ENCODE measurements at regions not wholly inside any gene's neighbourhood (a gene's known extent, or its start where the extent isn't known, plus 50 kb on each side); places are given as distances from the start of the nearest gene placed in this dataset.

DNA sequence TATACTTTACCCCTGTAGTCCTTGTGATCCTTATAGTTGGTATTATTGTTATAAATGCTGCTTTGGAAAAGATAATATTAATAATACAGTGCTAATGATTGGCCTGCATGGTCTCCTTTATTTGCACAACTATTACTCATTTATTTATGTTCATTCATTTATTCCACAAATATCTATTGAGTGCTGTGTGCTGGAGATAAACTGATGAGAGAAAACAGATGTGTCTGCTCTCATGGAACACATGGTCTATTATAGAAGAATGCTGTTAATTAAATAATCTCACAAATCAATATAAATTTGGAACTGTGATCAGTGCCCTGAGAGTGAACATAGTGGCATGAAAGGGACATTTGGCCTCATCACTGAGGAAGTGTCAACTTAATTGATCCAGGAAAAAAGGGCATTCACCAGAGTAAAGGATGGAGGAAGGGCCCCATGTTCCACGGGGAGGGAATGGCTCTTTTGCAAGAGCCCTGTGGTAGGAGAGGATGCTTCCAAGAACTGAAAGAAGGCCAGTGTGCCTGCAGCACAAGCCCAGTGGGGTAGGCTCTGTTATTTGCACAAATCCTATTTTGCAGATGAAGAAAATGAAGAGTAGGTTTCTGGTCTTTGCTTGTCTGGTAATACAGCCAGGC lies 91.5 kb upstream of the STK39 start:
- DNase-seq (ENCODE audit: low spot score) = no peak

- DNase-seq (ENCODE audit: low spot score) = no peak
These were observed 93.5 kb upstream of the STK39 start for GRCh38 chr2:168340931-168341330.

- no peak for DNase-seq (ENCODE audit: low spot score)
These were observed 96.2 kb upstream of the STK39 start for GRCh38 chr2:168343586-168343985.

- DNase-seq (ENCODE audit: low spot score) = no peak
These were observed 97.3 kb upstream of the STK39 start for GRCh38 chr2:168344706-168345105.

GRCh38 chr2:168345601-168346000 lies 98.2 kb upstream of the STK39 start:
- DNase-seq (ENCODE audit: low spot score) = no peak

DNA sequence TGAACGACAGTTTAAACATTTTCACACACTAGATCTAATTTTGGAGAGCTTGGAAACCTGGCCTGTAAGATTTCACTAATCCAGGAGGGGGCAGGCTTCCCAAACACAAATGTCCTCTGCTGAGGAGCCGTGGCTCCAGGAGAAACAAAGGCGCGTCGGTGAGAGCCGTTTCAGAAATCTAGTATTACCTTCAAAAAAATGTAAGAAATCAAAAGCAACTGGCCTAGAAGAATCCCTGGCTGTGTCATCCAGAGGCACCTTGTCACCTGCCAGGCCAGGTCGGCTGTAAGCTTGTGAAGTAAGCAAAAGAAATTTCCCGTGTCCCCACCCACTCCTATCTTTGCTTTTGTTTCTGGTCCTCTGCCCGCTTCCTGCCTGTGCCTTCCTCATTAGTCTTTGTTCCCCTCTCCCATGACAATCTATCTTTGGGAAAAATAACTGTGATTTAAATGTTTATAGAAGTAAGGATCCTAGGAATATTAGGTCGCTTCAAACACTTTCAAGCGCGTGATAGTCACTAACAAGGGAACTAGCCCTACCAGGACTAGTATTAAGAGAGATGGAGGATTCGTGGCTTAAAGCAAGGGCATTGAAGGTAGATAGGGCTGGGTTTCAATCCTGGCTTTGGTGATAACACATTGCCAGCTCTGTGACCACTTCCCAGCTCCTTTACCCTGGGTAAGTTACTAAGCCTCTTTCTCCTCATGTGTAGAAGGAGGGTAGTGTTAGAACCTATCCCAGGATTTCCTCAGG lies 99.5 kb upstream of the STK39 start:
- DNase-seq (ENCODE audit: low spot score) = peak; percentile 71

- DNase-seq (ENCODE audit: low spot score) = no peak
These were observed 100.7 kb upstream of the STK39 start for GRCh38 chr2:168348076-168348475.

DNA sequence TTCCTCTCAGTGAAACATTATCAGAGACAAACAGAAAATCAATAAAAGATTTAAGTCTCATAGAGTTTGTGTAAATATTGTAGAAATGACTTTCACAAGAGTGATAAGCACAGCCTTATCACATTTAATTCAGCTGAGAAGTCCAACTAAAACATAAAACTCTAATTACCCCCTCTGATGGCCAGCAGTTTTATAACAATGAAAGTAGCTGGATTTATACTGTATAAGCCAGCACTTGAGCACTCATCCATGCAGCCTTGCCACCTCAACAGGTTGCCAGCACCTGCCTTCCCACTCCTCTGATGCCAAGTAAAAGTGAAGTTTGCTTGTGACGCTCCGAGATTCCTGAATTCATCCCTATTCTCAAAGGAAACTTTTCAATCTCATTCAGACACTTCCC lies 103.0 kb upstream of the STK39 start:
- DNase-seq (ENCODE audit: low spot score) = no peak

DNA sequence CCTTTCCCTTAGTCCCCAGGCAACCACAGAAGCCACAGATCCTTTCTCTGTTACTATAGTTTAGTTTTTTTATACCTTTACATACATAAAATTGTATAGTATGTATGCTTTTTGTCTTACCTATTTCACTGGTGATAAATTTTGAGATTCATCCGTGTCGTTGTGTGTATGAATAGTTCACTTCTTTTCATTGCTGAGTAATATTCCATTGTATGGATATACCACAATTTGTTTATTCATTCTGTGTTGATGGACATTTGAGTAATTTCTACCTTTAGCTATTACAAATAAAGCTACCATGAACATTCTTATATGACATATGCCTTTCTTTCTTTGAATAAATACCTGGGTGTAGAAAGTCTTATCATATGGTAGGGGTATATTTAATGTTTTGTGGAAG lies 102.8 kb upstream of the CERS6 start:
- DNase-seq (ENCODE audit: low spot score) = no peak

GRCh38 chr2:168354499-168354898 lies 101.6 kb upstream of the CERS6 start:
- DNase-seq (ENCODE audit: low spot score) = no peak

GRCh38 chr2:168355121-168355520 lies 101.0 kb upstream of the CERS6 start:
- no peak for DNase-seq (ENCODE audit: low spot score)

DNA sequence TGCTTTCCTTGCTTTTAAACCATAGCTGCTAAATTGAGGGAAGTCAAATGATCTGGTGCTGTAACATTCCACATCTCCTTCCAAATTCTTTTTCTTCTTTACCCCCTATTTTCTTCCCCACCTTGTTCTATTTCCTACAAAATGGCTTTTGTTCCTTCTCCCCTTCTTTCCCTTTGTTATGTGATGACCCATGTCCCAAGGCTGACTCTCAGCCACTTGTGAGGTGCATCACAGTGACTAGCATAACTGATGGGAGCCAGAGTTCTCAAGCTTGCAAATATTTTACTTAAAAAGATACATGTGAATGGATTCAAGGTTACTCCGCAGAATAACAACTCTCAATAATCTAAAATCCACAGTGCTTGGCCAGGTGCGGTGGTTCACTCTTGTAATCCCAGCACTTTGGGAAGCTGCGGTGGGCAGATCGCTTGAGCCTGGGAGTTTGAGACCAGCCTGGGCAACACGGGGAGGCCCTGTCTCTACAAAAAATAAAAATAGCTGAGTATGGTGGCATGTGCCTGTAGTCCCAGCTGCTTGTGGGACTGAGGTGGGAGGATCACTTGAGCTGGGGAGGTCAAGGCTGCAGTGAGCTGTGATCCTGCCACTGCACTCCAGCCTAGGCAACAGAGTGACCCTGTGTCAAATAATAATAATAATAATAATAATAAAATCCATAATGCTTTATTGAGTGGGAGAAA lies 100.1 kb upstream of the CERS6 start:
- DNase-seq (ENCODE audit: low spot score) = no peak

- no peak for DNase-seq (ENCODE audit: low spot score)
These were observed 99.6 kb upstream of the CERS6 start for GRCh38 chr2:168356477-168356835.

GRCh38 chr2:168357797-168358472 lies 98.1 kb upstream of the CERS6 start:
- no peak for DNase-seq (ENCODE audit: low spot score)

DNA sequence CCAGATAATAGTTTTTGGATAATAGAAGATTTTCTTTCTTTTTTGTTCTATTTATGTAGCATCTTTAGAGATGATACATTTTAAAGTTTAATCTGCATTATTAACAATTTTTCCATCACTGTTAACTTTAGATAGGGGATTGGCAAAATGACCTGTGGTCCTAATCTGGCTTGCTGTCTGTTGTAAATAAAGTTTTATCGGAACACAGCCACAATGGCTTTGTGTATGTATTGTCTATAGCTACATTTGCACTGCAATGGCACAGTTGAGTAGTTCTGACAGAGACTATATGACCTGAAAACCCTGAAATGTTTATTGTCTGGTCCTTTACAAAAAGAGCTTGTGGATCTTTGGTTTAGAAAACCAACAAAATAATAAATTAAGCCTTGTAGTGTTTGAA lies 97.0 kb upstream of the CERS6 start:
- no peak for DNase-seq (ENCODE audit: low spot score)

GRCh38 chr2:168363347-168364092 lies 92.6 kb upstream of the CERS6 start:
- peak; percentile 45 for DNase-seq (ENCODE audit: low spot score)

GRCh38 chr2:168365094-168365621 lies 90.9 kb upstream of the CERS6 start:
- no peak for DNase-seq (ENCODE audit: low spot score)

DNA sequence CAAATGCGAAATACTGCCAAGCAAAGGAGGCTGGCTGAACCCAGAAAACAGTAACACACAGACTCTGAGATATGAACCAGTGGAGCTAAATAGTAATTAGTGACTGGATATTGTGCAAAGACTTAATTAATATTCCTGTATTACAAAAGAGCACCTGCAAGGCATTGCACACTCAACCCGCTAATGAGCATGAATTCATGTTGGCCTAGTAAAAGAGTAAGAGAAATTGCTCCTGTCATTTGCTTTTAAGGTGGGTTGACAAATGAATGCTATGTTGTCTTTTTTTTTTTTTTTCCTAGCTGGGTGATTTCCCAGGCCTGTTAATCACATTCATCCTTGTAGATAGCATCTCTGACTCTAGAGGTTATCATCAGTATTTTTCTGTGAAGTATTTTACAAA lies 87.0 kb upstream of the CERS6 start:
- DNase-seq (ENCODE audit: low spot score) = no peak

DNA sequence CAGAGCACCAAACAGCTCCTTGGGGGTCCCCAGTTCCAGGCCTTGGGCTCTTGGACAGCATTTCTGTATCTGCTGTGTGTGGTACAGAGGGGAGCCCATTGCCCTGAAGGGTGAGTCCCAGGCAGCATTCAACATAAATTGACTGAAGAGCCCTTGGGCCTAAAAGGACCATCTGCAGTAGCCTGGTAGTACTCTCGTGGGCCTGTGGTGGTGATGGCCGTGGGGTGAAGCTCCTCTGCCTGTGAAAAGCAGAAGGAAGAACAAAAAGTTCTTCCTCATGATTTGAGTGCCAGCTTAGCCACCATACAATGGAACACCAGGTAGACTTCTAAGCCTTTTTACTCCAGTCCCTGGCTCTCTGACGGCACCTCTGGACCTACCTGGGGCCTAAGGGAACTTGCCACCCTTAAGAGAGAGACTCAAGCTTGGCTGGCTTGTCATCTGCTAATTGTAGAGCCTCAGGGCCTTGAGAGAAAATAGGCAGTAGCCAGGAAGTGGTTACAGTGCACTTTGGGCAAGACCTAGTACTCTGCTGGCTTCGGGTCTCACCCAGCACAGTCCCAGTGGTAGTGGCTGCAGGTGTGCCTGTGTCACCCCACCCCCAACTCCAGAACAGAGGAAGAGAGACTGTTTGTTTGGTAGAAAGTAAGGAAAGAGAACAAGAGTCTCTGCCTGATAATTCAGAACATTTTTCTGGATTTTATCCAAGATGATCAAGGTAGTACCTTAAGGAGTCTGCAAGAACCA lies 84.6 kb upstream of the CERS6 start:
- DNase-seq (ENCODE audit: low spot score) = no peak

DNA sequence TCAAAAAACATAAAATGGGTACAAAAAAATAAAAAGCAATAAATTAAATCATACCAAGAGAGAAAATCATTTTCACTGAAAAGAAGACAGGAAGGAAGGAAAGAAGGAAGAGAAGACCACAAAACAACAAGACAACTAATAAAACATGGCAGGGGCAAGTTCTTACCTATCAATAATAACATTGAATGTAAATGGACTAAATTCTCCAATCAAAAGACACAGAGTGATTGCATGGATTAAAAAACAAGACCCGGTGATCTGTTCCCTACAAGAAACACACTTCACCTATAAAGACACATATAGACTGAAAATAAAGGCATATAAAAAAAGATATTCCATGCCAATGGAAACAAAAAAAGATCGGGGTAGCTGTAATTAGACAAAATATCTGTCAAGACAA lies 82.6 kb upstream of the CERS6 start:
- DNase-seq (ENCODE audit: low spot score) = no peak

GRCh38 chr2:168375195-168375798 lies 80.8 kb upstream of the CERS6 start:
- DNase-seq (ENCODE audit: low spot score) = no peak

All from pons (tissue), 1 donor.